ENCODE measurements at regions not wholly inside any gene's neighbourhood (a gene's known extent, or its start where the extent isn't known, plus 50 kb on each side); places are given as distances from the start of the nearest gene placed in this dataset.
"Not testable (repeated sequence)": the region's sequence is repeated elsewhere in the genome, so short reads cannot be mapped to it uniquely, and the experiment has no call there.

DNA sequence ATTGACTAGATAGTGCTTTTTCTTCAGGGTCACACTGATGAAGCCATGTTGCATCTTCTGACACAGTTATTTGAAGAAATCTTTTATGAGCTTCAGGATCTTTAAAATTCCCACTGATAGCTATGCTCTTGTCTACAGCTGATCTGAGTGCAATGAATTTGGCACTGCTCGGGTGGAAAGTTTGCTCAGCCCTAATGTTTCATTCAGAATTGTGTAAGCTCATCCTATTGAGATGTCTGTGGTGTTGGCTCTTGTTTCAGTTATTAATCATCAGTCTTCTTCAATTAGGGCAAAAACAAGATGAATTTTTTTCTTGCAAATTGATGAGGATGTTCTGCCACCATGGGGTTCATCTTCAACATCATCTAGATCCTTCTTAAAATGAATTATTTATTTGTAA is 1387.0 kb upstream of the RAG2 start:
- DNase-seq, result no peak

DNA sequence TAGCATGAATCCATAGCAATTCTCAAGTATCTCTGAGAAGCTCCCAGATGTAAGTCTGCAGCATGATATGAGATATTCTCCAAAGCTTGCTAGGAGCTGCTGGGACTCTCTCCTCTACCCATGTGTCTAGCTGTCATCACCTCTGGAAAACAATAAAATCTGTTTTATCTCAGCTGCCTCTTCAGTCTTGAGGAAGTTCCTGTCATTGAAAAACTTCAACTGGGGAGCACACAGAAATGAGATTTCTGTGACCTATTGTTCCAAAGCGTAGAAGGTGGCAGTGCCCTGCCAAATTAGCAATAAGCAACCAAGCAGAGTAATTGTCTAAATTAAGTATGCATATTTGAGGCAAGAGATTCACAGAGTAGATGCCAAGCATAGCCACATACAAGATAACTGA is 1380.6 kb upstream of the RAG2 start:
- no peak for DNase-seq

DNA sequence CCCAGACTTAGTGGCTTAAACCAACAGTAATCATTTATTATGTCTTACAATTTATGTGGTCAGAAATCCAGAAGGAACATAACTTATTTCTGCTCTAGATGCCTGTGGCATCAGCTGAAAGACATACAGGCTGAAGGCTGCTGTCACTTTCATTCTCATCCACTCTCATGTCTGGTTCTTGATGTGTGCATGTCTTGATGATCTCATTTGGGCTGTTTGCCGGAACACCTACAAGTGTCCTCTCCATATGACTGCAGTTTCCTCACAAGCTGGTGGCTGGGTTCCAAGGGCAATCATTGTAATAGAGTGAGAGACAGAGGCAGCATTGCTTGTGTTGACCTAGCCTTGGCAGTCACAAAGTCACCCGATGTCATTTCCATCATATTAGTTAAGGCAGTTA is 1375.9 kb upstream of the RAG2 start:
- peak; percentile 58 for DNase-seq

DNA sequence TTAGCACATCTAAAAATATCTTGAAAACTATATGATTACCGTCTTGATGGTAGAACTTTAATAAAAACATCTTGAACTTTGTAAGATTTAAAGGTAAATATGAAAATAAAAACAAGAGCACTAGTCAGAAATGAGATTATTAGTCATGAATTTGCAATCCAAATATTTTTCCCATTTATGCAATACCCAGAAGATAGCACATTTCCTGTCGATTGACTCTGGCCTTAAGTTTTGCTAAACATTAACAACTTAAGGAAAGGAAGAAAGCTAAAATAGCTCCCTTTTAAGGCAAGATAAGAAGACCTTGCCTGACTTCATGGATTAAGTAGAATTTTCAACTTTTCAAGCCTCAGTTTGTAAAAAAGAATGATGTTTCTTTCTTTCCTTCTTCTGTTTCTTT is 1374.7 kb upstream of the RAG2 start:
- peak; percentile 54 for DNase-seq

DNA sequence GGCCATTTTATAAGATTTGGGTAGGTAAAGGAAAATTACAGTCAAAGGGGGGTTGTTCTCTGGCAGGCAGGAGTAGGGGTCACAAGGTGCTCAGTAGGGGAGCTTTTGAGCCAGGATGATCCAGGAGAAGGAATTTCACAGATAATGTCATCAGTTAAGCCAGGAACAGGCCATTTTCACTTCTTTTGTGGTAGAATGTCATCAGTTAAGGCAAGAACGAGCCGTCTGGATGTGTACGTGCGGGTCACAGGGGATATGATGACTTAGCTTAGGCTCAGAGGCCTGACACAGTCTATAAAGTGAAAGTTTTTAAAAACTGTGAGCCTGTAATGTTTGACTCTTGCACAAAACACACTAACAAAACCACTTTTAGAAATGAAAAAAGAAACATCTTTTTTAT is 1371.3 kb upstream of the RAG2 start:
- DNase-seq, result not testable (repeated sequence)

DNA sequence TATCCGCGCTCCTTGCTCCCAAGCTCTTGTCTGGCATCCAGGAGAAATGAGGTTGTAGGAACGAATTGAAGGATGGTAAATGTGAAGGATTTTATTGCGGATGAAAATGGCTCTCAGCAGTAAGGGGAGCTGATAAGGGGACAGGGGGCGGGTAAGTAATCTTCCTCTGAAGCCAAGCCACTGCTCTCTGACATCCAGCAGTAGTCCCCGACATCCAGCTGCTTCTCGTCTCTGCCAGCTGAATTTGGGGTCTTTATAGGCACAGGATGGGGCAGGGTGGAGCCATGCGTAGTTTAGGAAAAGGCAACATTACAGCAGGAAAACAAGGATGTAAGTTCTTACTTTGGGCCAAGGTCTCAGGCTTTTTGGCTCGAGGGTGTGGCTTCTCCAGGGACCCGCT is 1370.1 kb upstream of the RAG2 start:
- DNase-seq, result no peak

DNA sequence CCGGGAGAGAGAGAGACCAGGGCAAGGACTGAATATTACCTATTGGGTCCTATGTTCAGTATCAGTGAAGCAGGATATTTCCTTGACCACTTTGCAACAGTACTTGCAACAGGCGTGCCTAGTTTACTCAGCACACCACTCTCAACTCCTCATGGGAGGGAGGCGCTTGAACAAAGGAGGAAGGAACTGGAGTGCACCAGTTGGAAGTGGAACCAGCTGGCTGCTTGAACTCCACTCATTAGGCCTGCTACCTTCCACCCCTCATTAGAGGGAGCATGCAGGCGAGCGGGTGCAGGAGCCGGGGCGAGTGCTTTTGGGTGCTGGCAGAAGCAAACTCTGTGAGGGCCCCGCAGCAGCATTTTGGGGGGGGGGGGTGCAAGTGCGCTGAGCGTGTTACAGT is 1369.6 kb upstream of the RAG2 start:
- no peak for DNase-seq

DNA sequence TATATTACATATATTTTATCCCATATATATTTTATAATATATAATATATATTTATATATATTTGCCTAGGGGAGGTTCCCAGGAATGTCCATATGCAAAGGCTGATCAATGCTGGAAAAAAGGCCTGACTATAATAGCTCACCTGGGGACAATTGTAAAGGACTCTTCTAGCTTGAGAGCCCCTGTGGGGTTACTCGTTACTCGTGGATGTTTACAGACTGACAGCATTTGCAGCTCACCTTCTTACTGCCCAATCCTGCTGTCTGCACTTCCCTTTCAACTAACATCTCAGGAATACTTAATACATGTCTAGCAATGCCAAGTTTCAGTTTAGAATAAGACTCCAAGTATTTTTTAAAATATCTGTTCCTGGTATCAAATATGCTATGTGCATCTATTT is 1365.4 kb upstream of the RAG2 start:
- no peak for DNase-seq

DNA sequence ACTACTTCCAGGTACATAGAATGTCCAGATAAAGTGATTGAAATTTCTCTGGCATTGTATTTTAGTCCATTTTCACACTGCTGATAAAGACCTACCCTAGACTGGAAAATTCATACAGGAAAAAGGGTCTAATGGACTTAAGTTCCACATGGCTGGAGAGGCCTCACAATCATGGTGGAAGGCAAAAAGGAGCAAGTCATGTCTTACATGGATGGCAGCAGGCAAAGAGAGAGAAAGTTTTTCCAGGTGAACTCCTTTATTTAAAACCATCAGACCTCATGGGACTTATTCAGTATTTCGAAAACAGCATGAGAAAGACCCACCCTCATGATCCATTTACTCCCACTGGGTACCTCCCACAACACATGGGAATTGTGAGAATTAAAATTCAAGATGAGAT is 1359.7 kb upstream of the RAG2 start:
- no peak for DNase-seq

DNA sequence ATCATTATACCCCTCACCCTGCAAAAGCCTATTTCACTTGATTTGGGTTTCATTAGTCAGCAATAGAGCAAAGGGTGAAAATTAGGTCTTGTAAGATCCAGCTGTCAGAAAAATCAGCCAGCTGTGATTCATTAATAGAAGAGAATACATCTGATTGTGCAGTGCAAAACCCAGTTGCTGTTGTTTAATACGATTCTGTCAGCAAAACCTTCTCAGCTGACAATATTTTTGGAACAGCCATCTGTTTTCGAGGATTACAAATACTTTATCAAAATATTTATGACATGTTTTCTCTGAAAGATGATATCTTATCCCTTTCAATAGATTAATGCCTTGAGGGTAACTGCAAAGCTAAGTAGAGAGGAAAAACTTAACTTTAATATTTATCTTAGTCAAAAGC is 1354.0 kb upstream of the RAG2 start:
- DNase-seq, result peak; percentile 1

DNA sequence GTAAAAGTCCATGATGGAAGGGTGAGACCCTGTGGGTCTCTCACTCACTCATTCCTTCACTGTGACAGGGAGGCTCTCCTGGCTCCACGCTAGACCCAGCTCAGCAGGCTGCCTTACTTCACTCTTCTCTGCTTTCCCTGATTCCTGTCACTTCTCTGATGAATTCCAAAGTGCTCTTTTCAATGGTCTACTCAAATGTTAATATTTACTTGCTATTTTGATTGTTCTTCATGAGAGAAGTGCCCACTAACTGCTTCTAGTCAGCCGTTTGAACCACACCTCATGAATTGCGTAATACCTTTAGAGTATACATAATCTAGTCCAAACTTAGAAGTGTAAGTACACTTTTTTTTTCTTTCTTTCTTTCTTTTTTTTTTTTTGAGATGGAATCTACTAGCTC is 1350.2 kb upstream of the RAG2 start:
- no peak for DNase-seq

DNA sequence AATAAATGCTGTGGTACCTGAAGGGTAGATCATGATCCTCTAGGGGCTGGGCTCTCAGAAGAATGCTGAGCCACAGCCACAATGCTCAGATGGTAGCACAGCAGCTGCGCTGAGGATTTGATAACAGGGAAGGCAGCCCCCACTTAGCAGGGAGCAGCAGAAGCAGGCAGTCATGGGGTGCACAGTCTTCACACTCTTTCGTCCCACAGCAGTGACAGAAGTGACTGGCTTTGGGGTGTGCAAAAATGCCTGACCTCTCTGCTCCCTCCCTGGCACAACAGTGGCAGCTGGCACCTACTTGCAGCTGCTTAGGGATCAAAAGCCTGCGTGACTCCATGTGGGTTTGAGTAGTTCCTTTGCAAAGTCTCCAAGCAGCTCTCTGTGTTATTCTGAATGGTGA is 1349.8 kb upstream of the RAG2 start:
- DNase-seq, result no peak

DNA sequence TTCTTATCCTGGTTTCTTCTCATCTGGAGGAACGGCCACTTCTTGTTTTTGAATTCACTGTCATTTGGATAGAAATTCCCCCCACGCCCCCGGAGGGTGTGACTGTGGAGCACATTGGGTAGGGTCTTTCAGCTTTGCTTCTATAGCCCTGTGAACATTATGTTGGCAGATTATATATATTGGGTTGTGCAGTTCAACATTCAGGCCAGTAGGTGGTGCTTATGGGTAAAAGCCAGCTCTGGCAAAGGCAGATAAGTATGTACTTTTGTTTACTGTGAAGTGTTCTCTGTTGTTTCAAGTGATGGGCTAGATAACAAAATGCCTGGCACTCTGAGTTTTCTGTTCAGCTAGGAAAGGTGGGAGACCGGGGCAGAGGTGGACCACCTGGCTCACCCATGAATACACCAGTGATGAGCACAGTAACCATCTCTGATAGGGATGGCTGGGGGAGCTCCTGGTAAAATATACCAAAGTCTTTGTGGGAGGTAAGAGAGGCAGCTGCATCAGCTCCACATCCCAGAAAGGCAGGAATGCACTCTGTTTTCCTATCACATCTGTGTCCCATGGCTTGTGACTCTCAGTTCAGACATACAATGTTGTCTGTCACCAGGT is 1348.2 kb upstream of the RAG2 start:
- DNase-seq, result peak; percentile 40

DNA sequence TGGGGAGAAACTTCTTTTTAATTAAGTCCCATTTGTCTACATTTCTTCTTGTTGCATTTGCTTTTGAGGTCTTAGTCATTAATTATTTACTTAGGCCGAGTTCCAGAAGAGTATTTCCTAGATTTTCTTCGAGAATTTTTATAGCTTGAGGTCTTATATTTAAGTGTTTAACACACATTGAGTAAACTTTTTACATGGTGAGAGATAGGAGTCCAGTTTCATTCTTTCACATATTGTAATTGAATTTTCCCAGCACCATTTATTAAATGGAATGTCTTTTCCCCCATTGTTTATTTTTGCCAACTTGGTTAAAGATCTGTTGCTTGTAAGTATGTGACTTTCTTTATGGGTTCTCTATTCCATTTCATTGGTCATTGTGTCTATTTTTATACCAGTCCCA is 1344.0 kb upstream of the RAG2 start:
- DNase-seq, result peak; percentile 35

DNA sequence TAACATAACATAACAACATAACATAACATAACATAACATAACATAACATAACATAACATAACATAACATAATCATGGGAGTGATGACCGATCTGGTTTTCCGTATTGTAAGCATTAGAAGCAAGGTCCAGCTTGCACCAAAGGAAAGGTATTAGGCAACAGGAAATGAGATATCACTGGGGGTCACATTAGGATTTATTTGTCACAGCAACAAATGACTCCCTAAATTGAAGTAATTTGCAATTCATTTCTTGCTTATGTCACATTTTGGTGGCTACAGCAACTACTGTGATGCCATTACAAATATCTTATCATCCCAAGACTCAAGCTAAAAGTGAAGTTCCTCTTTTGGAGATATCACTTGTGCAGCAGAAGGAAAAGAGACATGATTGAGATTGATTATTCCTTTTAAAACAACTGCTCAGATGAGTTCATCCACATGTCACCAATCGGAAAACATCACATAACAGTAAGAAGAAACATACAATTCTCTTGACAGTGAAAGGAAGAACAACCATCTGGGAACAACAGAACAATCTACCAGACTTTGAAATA is 1331.1 kb upstream of the RAG2 start:
- DNase-seq, result no peak

DNA sequence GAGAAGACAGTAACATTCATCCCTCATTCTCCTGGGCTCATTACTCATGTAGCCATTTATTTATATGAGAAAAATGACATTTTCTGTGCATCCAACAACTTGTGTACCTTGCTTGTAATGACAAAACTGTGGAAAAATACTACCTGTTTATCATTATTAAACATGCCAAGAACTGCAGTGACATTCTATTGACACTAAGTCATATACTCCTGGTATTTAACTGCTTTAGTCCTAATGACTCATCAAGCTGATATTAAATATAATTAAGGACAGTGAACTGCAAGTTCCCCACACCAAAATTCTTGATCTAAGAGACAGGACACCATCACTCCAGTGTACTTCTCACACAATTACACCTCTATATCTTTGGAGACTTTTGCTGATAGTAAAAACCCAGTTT is 1328.7 kb upstream of the RAG2 start:
- DNase-seq, result peak; percentile 41

DNA sequence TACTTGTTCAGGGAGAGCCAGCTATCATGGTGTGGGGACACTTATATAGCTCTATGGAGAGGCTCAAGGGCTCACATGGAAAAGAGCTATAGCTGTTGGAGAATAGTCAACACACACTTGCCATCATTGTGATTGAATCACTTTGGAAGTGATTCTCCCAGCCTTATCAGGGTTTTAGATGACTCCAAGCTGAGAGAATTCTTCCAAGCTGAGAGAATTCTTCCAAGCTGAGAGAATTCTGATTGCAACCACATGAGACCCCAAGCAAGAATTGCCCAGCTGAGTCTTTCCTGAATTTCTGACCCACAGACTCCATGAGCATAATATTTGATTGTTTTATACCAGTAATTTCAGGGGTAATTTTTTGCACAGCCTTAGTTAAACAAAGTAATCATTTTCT is 1318.3 kb upstream of the RAG2 start:
- DNase-seq, result peak; percentile 78

DNA sequence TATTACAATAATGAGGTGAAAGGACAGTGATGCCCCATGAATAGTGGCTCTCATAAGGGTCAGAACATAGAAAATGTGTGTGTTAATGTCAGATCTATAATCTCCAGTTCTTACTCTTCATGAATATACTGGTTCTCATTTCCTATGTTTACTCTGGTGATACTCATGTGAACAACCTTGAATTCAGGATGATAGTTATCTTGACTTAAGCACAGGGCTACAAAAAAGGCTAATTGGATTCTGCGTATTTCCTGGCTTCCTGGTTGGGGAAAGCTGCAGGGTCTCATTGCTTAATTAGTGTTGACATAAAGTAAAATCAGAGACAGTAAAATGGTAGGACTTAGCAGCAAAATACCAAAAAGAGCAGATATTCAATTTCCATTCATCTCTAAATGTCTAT is 1316.8 kb upstream of the RAG2 start:
- no peak for DNase-seq

DNA sequence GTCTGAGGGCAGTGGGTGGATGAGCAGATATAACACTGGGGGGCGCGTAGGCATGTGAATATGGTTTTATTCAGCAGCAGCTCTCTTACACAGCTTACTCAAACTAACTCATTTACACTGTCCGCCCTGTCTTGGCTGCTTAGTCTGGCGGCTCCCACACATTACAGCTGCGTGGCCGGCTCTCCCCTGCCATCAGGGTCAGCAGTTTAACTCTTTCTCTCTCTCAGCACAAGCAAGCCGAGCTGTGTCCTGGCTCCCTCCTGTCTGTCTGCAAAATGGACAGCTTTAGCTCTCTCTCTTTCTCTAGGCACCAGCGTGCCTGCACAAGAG is 1310.1 kb upstream of the RAG2 start:
- no peak for DNase-seq

DNA sequence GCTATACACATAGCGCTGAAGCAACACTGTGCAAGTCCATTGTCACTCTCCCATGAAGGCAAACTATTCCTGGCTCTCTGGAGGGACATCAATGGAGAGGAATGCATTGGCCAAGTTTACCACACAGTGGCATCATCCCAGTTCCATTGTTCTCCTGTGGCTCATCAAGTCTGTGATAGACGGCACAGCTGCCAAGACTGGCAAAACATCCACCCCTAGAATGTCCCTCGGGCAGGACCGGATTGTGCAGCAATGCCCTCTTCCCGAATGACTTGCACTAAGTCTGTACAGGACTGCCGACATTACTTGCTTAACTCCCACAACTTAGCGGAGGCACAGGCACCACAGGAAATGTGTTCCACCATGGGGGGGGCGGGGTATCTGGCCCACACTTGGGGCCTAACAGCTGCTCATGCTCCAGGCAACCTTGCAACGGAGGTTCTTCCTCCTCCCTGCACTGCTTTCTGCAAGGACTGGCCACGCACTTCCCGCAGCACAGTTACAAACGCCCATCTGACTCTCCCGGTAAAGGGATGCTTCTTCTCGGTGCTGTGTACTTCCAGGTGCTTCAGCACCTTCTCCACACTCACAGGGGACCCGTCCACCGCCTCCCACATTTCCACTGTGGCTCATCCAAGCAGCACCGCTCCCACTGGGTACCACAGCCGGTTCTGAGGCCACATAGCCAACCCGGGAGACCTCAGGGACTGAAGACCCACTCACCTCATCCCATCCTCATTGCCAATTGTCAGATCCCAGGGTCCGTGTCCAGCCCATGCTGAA is 1309.6 kb upstream of the RAG2 start:
- peak; percentile 4 for DNase-seq

DNA sequence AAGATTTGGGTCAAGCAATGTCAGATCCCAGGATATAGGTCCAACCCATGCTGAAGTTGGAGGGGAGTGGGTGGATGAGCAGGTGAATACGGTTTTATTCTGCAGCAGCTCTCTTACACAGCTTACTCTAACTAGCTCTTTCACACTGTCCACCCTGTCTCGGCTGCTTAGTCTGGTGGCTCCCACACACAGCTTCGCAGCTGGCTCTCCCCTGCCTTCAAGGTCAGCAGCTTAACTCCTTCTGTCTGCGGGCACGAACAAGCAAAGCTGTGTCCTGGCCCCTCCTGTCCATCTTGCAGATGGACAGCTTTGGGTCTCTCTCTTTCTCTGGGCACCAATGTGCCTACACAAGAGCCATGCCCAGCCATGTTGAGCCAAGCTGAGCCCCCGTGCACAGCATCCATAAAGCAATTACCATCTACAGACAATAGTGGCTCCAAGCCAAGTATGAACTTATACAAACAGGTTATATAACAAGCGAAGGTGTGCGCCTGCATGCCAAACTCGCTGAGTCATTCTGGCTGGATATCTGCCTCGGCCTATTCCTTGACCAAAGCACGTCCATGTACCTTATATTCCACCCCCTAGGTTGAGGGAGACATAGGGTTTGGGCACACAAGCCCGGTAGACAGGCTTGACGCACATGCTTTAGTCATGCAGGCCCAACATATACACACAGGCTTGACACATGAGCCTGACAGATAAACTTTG is 1307.8 kb upstream of the RAG2 start:
- no peak for DNase-seq

DNA sequence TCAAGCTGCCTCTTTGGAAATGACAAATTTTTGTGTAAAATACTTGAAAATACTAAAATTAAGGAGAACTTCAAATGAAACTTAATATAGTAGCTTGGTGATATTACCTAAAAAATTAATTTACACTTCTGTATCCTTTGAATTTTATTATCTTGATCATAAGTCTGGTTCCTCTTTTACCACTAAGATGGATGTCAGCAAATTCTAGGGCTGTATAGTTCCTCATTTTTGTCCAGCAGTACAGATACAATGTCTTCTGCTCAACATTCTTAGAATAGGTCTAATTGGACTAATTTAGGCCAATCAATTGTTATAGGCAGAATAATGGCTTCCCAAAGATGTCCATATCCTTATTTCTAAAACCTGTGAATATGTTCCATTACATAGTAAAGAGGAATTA is 1298.0 kb upstream of the RAG2 start:
- no peak for DNase-seq

DNA sequence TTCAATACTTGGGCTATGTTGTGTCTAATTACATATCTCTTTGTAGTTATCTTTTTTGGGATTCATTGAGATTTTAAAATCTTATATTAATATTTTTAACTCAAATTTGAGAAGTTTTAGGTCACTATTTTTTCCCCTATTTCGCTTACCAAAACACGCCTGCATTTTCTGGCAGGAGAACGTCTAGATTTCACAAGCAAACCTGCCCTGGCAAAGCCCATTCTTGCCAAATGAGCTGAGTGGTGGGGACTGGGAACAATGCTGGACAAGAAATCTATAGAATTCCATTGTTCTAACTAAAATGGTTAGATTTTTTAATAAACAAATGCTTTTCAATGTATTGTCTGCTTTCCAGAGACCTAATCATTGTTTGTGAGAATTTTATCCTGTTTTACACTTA is 1283.7 kb upstream of the RAG2 start:
- DNase-seq, result no peak

DNA sequence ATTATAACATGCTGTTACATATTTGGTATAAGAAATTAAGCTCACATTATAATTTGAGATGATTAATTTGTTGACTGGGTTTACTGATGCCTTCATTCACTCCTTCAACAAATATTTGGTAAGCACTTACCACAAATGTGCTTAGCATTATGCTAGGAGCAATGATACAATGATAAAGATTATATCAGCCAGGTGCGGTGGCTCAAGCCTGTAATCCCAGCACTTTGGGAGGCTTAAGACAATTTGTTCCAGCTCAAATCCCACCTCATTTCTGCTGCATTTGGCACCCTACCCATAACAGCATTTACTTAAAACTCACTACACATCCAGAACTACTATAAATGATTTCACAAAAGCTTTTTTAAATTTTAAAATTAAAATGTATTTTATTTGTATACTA is 1263.6 kb upstream of the RAG2 start:
- DNase-seq, result no peak

All from fibroblast of skin of back (primary cell).